Lower lobe of right lung (tissue), 2 donors: ENCODE measurements at regions not wholly inside any gene's neighbourhood (a gene's known extent, or its start where the extent isn't known, plus 50 kb on each side); places are given as distances from the start of the nearest gene placed in this dataset.

Experiments
- ATAC-seq, 2 donors: fragments of 200-7000 bp; cut with Tn5 transposase; one replicate each; pipeline ENCODE4 v1.9.1; 2020 to 2022; ENCODE audit warnings: mild to moderate bottlenecking in 2 of 2, moderate library complexity in 2 of 2
- DNase-seq: peaks from one replicate; pipeline ENCODE4 v3.0.0-alpha.2; 2020
- H3K27ac ChIP-seq: fragments of 200-600 bp; one replicate; pipeline ENCODE4 v1.8.0; 2022
- H3K27me3 ChIP-seq: fragments of 200-600 bp; one replicate; pipeline ENCODE4 v1.8.0; 2022; ENCODE audit warnings: low read depth
- H3K36me3 ChIP-seq: fragments of 200-600 bp; one replicate; pipeline ENCODE4 v1.8.0; 2022; ENCODE audit warnings: mild to moderate bottlenecking
- H3K4me1 ChIP-seq: fragments of 200-600 bp; one replicate; pipeline ENCODE4 v1.8.0; 2022
- H3K4me3 ChIP-seq: fragments of 200-600 bp; one replicate; pipeline ENCODE4 v1.8.0; 2022; ENCODE audit warnings: mild to moderate bottlenecking
- H3K9me3 ChIP-seq: fragments of 200-600 bp; one replicate; pipeline ENCODE4 v1.8.0; 2022
- intact Hi-C: fragments of 100-400 bp; cut with DNase I; formaldehyde crosslinking; loops from one replicate; pipeline ENCODE4 v1.11.0; 2022
- TF ChIP-seq, protein P1 (sequence below): fragments of 200-600 bp; IDR thresholded peaks from one replicate; pipeline ENCODE4 v1.8.0; 2022; ENCODE audit warnings: antibody characterized with exemption, mild to moderate bottlenecking
- donor health status: DM: no; HTN: yes; CAD: no; lungs with severe emphysema.

DNA sequence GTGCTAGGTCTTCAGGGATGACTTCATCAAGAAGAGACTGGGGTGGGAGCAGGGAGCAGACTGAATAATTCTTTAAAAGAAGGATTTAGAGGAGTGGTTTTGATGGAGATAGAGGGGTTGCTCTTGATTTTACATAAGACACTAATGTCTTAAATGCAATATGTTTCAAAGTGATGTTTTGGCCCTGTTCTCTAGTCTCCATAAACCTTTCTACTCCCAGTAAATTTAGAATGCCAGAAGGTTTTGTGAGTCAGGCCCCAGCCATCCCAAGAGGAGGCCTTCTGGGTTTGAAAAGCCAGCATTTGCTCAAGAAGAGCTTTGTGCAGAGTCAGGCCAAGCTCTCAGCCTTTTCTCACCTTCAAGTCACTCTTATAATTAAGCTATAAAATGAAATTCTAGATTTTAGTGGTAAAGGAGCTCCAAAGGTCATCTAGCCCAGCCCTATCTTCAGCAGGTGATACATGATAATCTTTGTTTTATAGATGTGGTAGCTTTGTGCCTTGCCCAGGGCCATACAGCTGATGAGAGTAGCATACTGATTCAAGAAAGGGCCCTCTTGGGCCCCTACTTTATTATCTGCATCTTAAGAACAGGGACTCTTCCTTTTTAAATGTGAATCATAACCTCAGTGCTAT is 122.8 kb upstream of the MTNR1B start:
- Histone ChIP-seq H3K4me3 (no peak overlapping the region), H3K4me1 (no peaks in the 10 kb centered on the region), H3K27me3 (no peaks in the 10 kb centered on the region), H3K9me3 (no peaks in the 10 kb centered on the region), H3K27ac (no peak overlapping the region), H3K36me3 (no peaks in the 10 kb centered on the region)
- TF ChIP-seq, protein P1, sequence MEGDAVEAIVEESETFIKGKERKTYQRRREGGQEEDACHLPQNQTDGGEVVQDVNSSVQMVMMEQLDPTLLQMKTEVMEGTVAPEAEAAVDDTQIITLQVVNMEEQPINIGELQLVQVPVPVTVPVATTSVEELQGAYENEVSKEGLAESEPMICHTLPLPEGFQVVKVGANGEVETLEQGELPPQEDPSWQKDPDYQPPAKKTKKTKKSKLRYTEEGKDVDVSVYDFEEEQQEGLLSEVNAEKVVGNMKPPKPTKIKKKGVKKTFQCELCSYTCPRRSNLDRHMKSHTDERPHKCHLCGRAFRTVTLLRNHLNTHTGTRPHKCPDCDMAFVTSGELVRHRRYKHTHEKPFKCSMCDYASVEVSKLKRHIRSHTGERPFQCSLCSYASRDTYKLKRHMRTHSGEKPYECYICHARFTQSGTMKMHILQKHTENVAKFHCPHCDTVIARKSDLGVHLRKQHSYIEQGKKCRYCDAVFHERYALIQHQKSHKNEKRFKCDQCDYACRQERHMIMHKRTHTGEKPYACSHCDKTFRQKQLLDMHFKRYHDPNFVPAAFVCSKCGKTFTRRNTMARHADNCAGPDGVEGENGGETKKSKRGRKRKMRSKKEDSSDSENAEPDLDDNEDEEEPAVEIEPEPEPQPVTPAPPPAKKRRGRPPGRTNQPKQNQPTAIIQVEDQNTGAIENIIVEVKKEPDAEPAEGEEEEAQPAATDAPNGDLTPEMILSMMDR, result no peak
- DNase-seq, result no peak
- no peak for ATAC-seq
- intact Hi-C loops, result no loop called here

DNA sequence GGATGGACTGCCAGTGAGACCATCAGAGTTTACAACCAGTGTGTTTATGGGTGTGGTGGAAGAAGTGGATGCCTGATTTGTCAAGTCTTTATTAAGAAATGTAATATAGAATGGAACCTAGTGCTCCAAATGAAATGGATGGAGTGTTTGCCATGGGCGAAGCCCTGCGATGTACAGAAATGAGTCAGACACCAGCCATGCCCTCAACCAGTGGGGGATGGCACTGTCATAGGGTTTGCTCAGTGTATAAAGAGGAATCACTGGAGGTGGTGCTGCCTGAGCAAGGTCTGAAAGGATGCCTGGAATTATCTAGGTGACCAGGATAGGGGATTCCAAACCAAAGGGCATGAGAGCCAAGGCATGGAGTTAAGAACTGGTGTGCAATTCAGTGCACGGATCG is 120.9 kb upstream of the MTNR1B start:
- Histone ChIP-seq H3K27ac (no peak overlapping the region), H3K4me1 (no peaks in the 10 kb centered on the region), H3K9me3 (no peaks in the 10 kb centered on the region), H3K4me3 (no peak overlapping the region), H3K27me3 (no peaks in the 10 kb centered on the region), H3K36me3 (no peaks in the 10 kb centered on the region)
- intact Hi-C loops, result no loop called here
- TF ChIP-seq, protein P1, result no peak
- ATAC-seq (no peak), DNase-seq (no peak)

DNA sequence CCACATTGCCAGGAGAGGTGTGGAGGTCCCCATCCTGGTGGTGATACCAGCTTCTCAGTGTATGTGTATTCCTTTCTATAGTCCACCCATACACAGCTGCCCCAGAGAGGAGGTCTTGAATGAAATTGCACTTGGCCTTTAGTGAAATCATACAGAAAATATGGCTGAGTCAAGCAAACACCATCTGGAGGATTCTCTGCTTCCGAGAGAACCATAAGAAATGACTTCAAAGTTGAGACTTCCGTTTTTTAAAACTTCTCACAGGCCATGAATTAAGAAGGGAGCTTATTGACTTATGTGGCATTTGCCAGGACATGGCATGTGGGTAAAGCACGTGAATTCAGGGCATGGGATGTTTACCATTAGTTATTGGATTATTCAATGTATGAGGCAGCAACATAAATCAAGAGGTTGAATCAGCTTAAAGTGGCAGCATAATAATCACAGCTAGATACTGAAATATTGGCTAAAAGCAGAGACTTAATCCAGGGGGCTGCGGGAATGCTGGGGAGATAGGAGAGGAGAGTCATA is 119.1 kb upstream of the MTNR1B start:
- H3K9me3 ChIP-seq, result no peaks in the 10 kb centered on the region
- no peak overlapping the region for H3K4me3 ChIP-seq
- DNase-seq (no peak), ATAC-seq (no peak)
- H3K27ac ChIP-seq, result no peak overlapping the region
- H3K27me3 ChIP-seq, result no peaks in the 10 kb centered on the region
- H3K4me1 ChIP-seq, result no peaks in the 10 kb centered on the region
- TF ChIP-seq, protein P1, result no peak
- no peaks in the 10 kb centered on the region for H3K36me3 ChIP-seq
- intact Hi-C loops, result no loop called here

GRCh38 chr11:92852229-92852628 is 117.2 kb upstream of the MTNR1B start:
- no peaks in the 10 kb centered on the region for H3K36me3 ChIP-seq
- H3K4me3 ChIP-seq, result no peak overlapping the region
- ATAC-seq (no peak), DNase-seq (no peak)
- no peak overlapping the region for H3K27ac ChIP-seq
- intact Hi-C loops, result no loop called here
- no peaks in the 10 kb centered on the region for H3K27me3 ChIP-seq
- H3K4me1 ChIP-seq, result no peaks in the 10 kb centered on the region
- H3K9me3 ChIP-seq, result no peaks in the 10 kb centered on the region
- TF ChIP-seq, protein P1, result no peak

GRCh38 chr11:92852946-92853345 is 116.5 kb upstream of the MTNR1B start:
- peak in 1 of 2 donors; percentile 68 for ATAC-seq
- DNase-seq, result peak; percentile 45
- TF ChIP-seq, protein P1, result no peak

More at GRCh38 chr11:92852946-92853345, 116.5 kb upstream of the MTNR1B start:
- no peaks in the 10 kb centered on the region for H3K4me1 ChIP-seq
- H3K4me3 ChIP-seq, result no peak overlapping the region
- H3K9me3 ChIP-seq, result no peaks in the 10 kb centered on the region
- no peaks in the 10 kb centered on the region for H3K27me3 ChIP-seq
- intact Hi-C loops, result no loop called here
- no peaks in the 10 kb centered on the region for H3K36me3 ChIP-seq
- no peak overlapping the region for H3K27ac ChIP-seq
